Neural cell (in vitro differentiated cells): ENCODE measurements at regions not wholly inside any gene's neighbourhood (a gene's known extent, or its start where the extent isn't known, plus 50 kb on each side); places are given as distances from the start of the nearest gene placed in this dataset.

Experiments
- H2AFZ ChIP-seq: fragments of 200-600, 300-800 bp; sonication (generic), shearing (Covaris generic); 2 replicates; pipeline ENCODE4 v1.6.0; 2014; ENCODE audit warnings: low read depth, mild to moderate bottlenecking, antibody characterized with exemption, low read length, moderate library complexity
- H3F3A ChIP-seq: fragments of 200-600 bp; shearing (Covaris generic); 2 replicates; pipeline ENCODE4 v1.6.1; 2016; ENCODE audit warnings: mild to moderate bottlenecking, moderate library complexity, mixed read lengths, antibody characterized with exemption, low read length; ENCODE audit not compliant: insufficient read depth, poor library complexity, severe bottlenecking
- H3K27ac ChIP-seq: fragments of 200-600, 300-800 bp; sonication (generic), shearing (Covaris generic); 2 replicates; pipeline ENCODE4 v1.5.1; 2014; ENCODE audit warnings: mild to moderate bottlenecking, low read length, moderate library complexity
- H3K27me3 ChIP-seq: fragments of 300-800, 200-600 bp; sonication (generic), shearing (Covaris generic); 2 replicates; pipeline ENCODE4 v1.6.0; 2014; ENCODE audit warnings: mild to moderate bottlenecking, low read depth, low read length, moderate library complexity; ENCODE audit not compliant: insufficient read depth
- H3K36me3 ChIP-seq: fragments of 300-800, 200-600 bp; sonication (generic), shearing (Covaris generic); 2 replicates; pipeline ENCODE4 v1.5.1; 2014; ENCODE audit warnings: mild to moderate bottlenecking, antibody characterized with exemption, low read length, moderate library complexity; ENCODE audit not compliant: insufficient read depth
- H3K4me2 ChIP-seq: fragments of 300-800, 200-600 bp; sonication (generic), shearing (Covaris generic); 2 replicates; pipeline ENCODE4 v1.6.0; 2014; ENCODE audit warnings: mild to moderate bottlenecking, low read length
- H3K4me3 ChIP-seq: fragments of 300-800, 200-600 bp; sonication (generic), shearing (Covaris generic); 2 replicates; pipeline ENCODE4 v1.5.1; 2014; ENCODE audit warnings: mild to moderate bottlenecking, low read length, moderate library complexity
- H3K79me2 ChIP-seq: fragments of 200-600 bp; shearing (Covaris generic); replicated peaks from 2 replicates; pipeline ENCODE4 v1.6.0; 2014; ENCODE audit warnings: mild to moderate bottlenecking, low read length, moderate library complexity; ENCODE audit not compliant: insufficient read depth
- H3K9ac ChIP-seq: fragments of 300-800, 200-600 bp; sonication (generic), shearing (Covaris generic); 2 replicates; pipeline ENCODE4 v1.6.1; 2016; ENCODE audit warnings: mild to moderate bottlenecking, low read length, mixed read lengths
- H3K9me2 ChIP-seq: fragments of 200-600 bp; shearing (Covaris generic); 2 replicates; pipeline ENCODE4 v1.6.1; 2016; ENCODE audit warnings: mild to moderate bottlenecking, low read length, mixed read lengths; ENCODE audit not compliant: insufficient read depth
- H3K9me3 ChIP-seq: fragments of 200-600, 300-800 bp; sonication (generic), shearing (Covaris generic); 2 replicates; pipeline ENCODE4 v1.6.1; 2016; ENCODE audit warnings: mild to moderate bottlenecking, mixed run types, low read length, moderate library complexity, mixed read lengths
- H4K20me1 ChIP-seq: fragments of 200-600 bp; shearing (Covaris generic); 2 replicates; pipeline ENCODE4 v1.6.1; 2016; ENCODE audit warnings: mild to moderate bottlenecking, mixed run types; ENCODE audit not compliant: insufficient read depth
- CTCF ChIP-seq: fragments of 450-650 bp; IDR thresholded peaks from 2 replicates; pipeline ENCODE4 v1.5.1; 2014; ENCODE audit warnings: antibody characterized with exemption, mild to moderate bottlenecking, moderate library complexity; ENCODE audit not compliant: poor library complexity, severe bottlenecking
- EP300 ChIP-seq: fragments of 450-650 bp; conservative IDR thresholded peaks from 2 replicates; pipeline ENCODE4 v1.6.1; 2014; ENCODE audit warnings: antibody characterized with exemption, mild to moderate bottlenecking, moderate library complexity; ENCODE audit not compliant: poor library complexity, severe bottlenecking
- EZH2 ChIP-seq: fragments of 200-600, 300-800 bp; shearing (Covaris generic), sonication (generic); IDR thresholded peaks from 2 replicates; pipeline ENCODE4 v1.6.1; 2014; ENCODE audit warnings: antibody characterized with exemption, low read length, borderline replicate concordance, mild to moderate bottlenecking; ENCODE audit not compliant: insufficient read depth, poor library complexity, severe bottlenecking
- MXI1 ChIP-seq: fragments of 450-650 bp; conservative IDR thresholded peaks from 2 replicates; pipeline ENCODE4 v1.6.1; 2014; ENCODE audit warnings: antibody characterized with exemption, mild to moderate bottlenecking; ENCODE audit not compliant: poor library complexity, severe bottlenecking
- POLR2AphosphoS5 ChIP-seq: IDR thresholded peaks from 2 replicates; pipeline ENCODE4 v1.6.1; 2012
- RAD21 ChIP-seq: fragments of 450-650 bp; conservative IDR thresholded peaks from 2 replicates; pipeline ENCODE4 v1.6.1; 2014; ENCODE audit warnings: antibody characterized with exemption, mild to moderate bottlenecking, moderate library complexity
- REST ChIP-seq: IDR thresholded peaks from 2 replicates; pipeline ENCODE4 v1.6.1; 2012; ENCODE audit warnings: borderline replicate concordance
- SMC3 ChIP-seq: fragments of 450-650 bp; conservative IDR thresholded peaks from 2 replicates; pipeline ENCODE4 v1.6.1; 2014; ENCODE audit warnings: antibody characterized with exemption, mild to moderate bottlenecking, moderate library complexity; ENCODE audit not compliant: poor library complexity
- TAF1 ChIP-seq: IDR thresholded peaks from 2 replicates; pipeline ENCODE4 v1.6.1; 2012; ENCODE audit warnings: low read depth

- Histone ChIP-seq H3K9me2 (no peaks in the 10 kb centered on the region), H2AFZ (no peak overlapping the region), H3K27me3 (no peaks in the 10 kb centered on the region), H3K4me2 (no peak overlapping the region), H3K9ac (no peak overlapping the region), H3K36me3 (no peaks in the 10 kb centered on the region), H3K4me3 (no peak overlapping the region), H3K9me3 (no peaks in the 10 kb centered on the region), H4K20me1 (no peaks in the 10 kb centered on the region), H3K27ac (no peak overlapping the region), H3F3A (no peaks in the 10 kb centered on the region), H3K79me2 (no peaks in the 10 kb centered on the region)
- no peak for TF ChIP-seq CTCF
- no peak for TF ChIP-seq EP300
- no peak for TF ChIP-seq MXI1
- TF ChIP-seq REST, result no peak
- TF ChIP-seq EZH2, result no peak
- no peak for TF ChIP-seq SMC3
- no peak for TF ChIP-seq RAD21
- no peak for TF ChIP-seq TAF1
- no peak for TF ChIP-seq POLR2AphosphoS5
Observed at GRCh38 chr2:225837328-225837727, 437.8 kb downstream of the NYAP2 start.

- H3K27ac ChIP-seq, result no peak overlapping the region
- H3K79me2 ChIP-seq, result no peaks in the 10 kb centered on the region
- H3K36me3 ChIP-seq, result no peaks in the 10 kb centered on the region
- H3K27me3 ChIP-seq, result no peaks in the 10 kb centered on the region
- no peaks in the 10 kb centered on the region for H4K20me1 ChIP-seq
- no peak overlapping the region for H3K4me2 ChIP-seq
- no peaks in the 10 kb centered on the region for H3K9me2 ChIP-seq
- H2AFZ ChIP-seq, result no peak overlapping the region
- TF ChIP-seq EP300 (no peak), TAF1 (no peak), SMC3 (no peak), POLR2AphosphoS5 (no peak), EZH2 (no peak), RAD21 (no peak)
- H3K4me3 ChIP-seq, result no peak overlapping the region
- no peaks in the 10 kb centered on the region for H3K9me3 ChIP-seq
- H3K9ac ChIP-seq, result no peak overlapping the region
- H3F3A ChIP-seq, result no peaks in the 10 kb centered on the region
Observed at GRCh38 chr2:225824748-225825449, 425.4 kb downstream of the NYAP2 start.
